ENCODE measurements at regions not wholly inside any gene's neighbourhood (a gene's known extent, or its start where the extent isn't known, plus 50 kb on each side); places are given as distances from the start of the nearest gene placed in this dataset.

- no peak for DNase-seq
Observed at GRCh38 chr11:127247261-127247851, 246.8 kb upstream of the KIRREL3 start.

- DNase-seq, result no peak
Observed at GRCh38 chr11:127242676-127243075, 242.1 kb upstream of the KIRREL3 start.

- DNase-seq, result no peak
Observed at GRCh38 chr11:127238321-127238720, 237.8 kb upstream of the KIRREL3 start.

GRCh38 chr11:127236776-127237175 lies 236.2 kb upstream of the KIRREL3 start:
- no peak for DNase-seq

GRCh38 chr11:127233998-127234397 lies 233.4 kb upstream of the KIRREL3 start:
- DNase-seq, result no peak

- no peak for DNase-seq
Observed at GRCh38 chr11:127230392-127230791, 229.8 kb upstream of the KIRREL3 start.

- no peak for DNase-seq
Observed at GRCh38 chr11:127226949-127227348, 226.4 kb upstream of the KIRREL3 start.

GRCh38 chr11:127226380-127226779 lies 225.8 kb upstream of the KIRREL3 start:
- no peak for DNase-seq

GRCh38 chr11:127225619-127226018 lies 225.0 kb upstream of the KIRREL3 start:
- no peak for DNase-seq

GRCh38 chr11:127224276-127224675 lies 223.7 kb upstream of the KIRREL3 start:
- DNase-seq, result no peak

- no peak for DNase-seq
Observed at GRCh38 chr11:127223633-127224032, 223.1 kb upstream of the KIRREL3 start.

- no peak for DNase-seq
Observed at GRCh38 chr11:127223026-127223425, 222.5 kb upstream of the KIRREL3 start.

GRCh38 chr11:127219704-127220103 lies 219.1 kb upstream of the KIRREL3 start:
- DNase-seq, result no peak

- no peak for DNase-seq
Observed at GRCh38 chr11:127218275-127218608, 217.7 kb upstream of the KIRREL3 start.

- no peak for DNase-seq
Observed at GRCh38 chr11:127217452-127218274, 217.1 kb upstream of the KIRREL3 start.

- DNase-seq, result no peak
Observed at GRCh38 chr11:127205688-127206217, 205.2 kb upstream of the KIRREL3 start.

- no peak for DNase-seq
Observed at GRCh38 chr11:127203490-127203889, 202.9 kb upstream of the KIRREL3 start.

GRCh38 chr11:127202105-127202504 lies 201.5 kb upstream of the KIRREL3 start:
- no peak for DNase-seq

GRCh38 chr11:127199306-127199801 lies 198.8 kb upstream of the KIRREL3 start:
- no peak for DNase-seq

- no peak for DNase-seq
Observed at GRCh38 chr11:127195501-127196120, 195.0 kb upstream of the KIRREL3 start.

- DNase-seq, result no peak
Observed at GRCh38 chr11:127194521-127194920, 194.0 kb upstream of the KIRREL3 start.

- DNase-seq, result no peak
Observed at GRCh38 chr11:127193950-127194349, 193.4 kb upstream of the KIRREL3 start.

GRCh38 chr11:127191689-127192088 lies 191.1 kb upstream of the KIRREL3 start:
- no peak for DNase-seq

GRCh38 chr11:127191261-127191660 lies 190.7 kb upstream of the KIRREL3 start:
- no peak for DNase-seq

Data from KG1 (cell line).